GM12874 (cell line): ENCODE measurements at regions not wholly inside any gene's neighbourhood (a gene's known extent, or its start where the extent isn't known, plus 50 kb on each side); places are given as distances from the start of the nearest gene placed in this dataset.

Experiments
- TF ChIP-seq, protein P1 (sequence below): IDR thresholded peaks from 2 replicates; pipeline ENCODE4 v1.5.1; 2011; ENCODE audit warnings: low read depth, mild to moderate bottlenecking, control low read depth, low read length, moderate library complexity; ENCODE audit not compliant: insufficient read depth

DNA sequence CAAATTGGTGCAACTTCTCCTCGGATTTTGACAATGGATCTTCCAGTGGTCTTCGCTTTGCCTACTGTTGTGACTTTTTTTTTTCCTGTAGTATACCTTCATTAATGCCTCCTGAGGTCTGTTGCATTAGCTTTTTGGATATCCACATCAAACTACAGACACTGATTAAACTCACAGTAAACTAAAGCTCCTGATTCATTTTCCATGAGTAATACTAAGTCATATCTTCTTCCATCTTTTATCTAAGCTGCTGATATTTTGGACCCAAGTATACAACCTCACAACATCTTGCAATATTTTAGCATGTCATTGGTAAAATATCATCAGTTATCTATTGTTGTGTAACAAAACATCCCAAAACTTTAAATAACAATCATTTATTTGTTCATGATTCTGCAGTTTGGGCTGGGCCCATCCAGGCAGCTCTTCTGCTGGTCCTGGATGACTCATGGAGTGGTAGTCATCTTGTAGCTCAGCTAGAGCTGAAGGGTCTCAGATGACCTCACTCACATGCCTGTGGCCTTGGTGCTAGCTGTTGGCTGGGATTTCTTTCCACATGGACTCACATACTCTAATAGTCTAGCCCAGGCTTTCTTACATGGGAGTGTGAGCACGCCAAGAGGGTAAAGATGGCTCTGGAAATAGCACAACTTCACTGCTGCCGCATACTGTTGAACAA is 78.3 kb upstream of the SRSF6 start:
- TF ChIP-seq, protein P1, sequence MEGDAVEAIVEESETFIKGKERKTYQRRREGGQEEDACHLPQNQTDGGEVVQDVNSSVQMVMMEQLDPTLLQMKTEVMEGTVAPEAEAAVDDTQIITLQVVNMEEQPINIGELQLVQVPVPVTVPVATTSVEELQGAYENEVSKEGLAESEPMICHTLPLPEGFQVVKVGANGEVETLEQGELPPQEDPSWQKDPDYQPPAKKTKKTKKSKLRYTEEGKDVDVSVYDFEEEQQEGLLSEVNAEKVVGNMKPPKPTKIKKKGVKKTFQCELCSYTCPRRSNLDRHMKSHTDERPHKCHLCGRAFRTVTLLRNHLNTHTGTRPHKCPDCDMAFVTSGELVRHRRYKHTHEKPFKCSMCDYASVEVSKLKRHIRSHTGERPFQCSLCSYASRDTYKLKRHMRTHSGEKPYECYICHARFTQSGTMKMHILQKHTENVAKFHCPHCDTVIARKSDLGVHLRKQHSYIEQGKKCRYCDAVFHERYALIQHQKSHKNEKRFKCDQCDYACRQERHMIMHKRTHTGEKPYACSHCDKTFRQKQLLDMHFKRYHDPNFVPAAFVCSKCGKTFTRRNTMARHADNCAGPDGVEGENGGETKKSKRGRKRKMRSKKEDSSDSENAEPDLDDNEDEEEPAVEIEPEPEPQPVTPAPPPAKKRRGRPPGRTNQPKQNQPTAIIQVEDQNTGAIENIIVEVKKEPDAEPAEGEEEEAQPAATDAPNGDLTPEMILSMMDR: no peak

DNA sequence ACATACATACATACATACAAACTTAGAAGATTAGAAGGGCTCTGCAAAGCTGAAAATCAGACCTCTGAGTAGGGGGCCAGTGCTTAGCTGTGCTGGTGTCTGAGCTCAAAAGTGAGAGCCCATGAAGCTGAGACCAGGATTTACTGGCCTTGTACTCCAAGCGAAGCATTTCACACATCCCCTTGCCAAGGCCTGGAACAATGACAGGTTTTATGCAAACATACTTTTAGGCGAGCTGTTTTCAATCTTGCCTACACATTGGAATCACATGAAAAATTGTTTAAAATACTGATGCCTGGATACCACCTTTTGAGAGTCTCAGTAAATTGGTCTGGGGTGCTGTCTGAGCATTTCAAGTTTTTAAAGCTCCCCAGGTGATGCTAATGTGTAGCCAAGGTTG is 80.9 kb upstream of the SRSF6 start:
- TF ChIP-seq, protein P1: no peak

GRCh38 chr20:43375591-43375990 is 82.1 kb upstream of the SRSF6 start:
- TF ChIP-seq, protein P1: no peak

DNA sequence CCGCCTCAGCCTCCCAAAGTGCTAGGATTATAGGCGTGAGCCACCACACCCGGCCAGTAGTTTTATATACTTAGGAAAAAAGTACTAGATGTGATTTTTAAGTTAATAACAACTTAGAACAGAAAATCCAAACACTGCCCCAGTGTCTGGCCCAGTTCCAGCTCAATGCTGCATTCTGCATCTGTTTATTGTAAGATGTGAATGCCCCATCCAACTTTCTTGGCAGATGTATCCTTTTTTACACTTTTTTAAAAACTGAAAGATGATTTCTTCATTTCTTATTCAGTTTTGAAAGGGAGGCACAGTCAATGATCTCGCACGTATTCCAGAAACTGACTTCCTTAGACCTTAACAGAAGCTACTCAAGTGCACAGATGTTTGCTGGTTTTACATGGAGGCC is 85.6 kb upstream of the SRSF6 start:
- TF ChIP-seq, protein P1: no peak

- TF ChIP-seq, protein P1: no peak
Measured at GRCh38 chr20:43365691-43366090, 92.0 kb upstream of the SRSF6 start.

- TF ChIP-seq, protein P1: no peak
Measured at GRCh38 chr20:43364001-43364400, 93.7 kb upstream of the SRSF6 start.

GRCh38 chr20:43363506-43363905 is 94.2 kb upstream of the SRSF6 start:
- TF ChIP-seq, protein P1: no peak
